OCI-M1 (cell line): ENCODE measurements at regions not wholly inside any gene's neighbourhood (a gene's known extent, or its start where the extent isn't known, plus 50 kb on each side); places are given as distances from the start of the nearest gene placed in this dataset.

Source experiments
- DNase-seq: peaks from one replicate; lab custom pipeline; 2025; lab: John Stamatoyannopoulos, UW

DNA sequence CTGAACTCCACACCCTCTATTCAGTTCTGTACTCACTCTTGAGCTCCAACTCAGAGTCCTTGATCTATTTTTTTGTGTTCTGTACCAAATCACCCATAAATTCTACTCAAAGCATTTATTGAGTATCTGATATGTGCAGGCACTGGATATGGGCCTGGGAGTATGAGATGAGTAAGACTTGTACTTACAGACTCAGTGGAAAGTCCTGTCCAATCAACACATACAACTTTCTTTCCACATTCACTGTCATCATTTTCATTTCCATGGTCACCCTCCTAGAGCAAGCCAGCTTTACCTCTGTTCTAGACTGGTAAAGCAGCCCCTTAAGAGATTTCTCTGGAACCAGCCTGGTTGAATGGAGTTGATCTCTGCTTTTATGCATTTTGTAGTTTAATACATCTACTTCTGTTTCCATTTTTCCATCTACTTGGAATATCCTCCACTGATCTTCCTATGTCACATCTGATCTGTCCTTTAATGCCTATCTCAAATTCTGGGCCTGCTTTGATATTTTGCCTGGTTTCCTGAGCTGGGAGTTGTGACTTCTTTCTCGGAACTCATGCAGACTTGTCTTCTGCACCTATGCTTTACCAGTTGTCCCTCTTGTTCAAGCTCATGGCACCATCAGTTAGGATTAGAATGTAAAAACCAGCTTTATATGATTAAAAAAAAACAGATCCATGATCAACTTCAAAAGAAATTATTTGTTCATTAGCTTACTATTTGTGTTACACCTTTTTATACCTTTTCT, 96.9 kb upstream of the GLS start:
- no peak for DNase-seq

DNA sequence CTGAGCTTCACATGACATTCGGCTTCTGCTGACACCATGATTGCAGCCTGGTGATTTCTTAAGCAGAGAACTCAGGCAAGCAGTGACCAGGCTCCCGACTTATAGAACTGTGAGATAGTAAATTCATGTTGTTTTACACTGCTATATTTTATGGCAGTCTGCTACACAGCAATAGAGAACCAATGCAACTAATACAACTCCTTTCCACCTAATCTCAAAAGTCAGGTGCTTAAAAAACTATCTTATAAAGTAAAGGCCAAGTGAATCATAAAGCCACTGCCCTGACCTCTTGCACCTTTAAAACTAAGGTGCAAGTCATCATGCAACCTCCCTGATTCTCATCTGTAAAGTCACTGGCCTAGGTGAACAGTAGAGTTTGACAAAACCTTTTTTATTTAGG, 95.3 kb upstream of the GLS start:
- DNase-seq: no peak

DNA sequence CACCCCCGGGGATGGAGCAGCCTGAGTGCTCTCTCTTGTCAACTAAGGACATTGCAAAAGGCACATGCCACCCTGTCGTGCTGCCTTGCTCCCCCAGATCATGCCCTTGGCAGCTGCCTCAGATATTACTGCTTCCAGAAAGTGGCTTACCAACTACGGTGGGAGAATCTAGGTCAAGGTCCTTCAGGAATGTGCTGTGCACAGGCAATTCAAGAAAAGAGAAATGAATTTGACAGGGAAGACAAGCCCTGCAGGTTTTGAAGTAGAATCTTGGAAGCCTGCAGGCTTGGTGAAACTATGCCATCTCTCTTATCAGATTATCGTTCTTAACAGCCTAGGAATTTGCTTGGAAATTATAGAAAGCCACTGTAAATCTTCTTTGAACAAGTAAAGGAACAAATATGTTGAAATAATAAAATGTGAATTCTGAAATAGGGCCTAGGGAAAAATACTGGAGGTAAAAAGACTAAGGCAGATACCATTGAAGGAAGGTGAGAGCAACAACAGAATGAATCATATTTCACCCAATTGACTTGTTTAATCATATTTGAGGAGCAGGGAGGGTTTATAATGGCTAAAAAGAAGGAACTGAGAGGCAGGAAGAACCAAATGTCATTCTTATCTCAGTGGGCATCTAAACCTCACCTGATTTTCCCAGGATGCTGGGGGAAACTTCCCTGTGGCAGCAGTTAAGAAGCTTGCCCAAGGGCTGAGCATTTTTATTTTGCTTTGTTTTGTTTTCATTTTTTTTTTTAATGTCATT, 94.0 kb upstream of the GLS start:
- no peak for DNase-seq

DNA sequence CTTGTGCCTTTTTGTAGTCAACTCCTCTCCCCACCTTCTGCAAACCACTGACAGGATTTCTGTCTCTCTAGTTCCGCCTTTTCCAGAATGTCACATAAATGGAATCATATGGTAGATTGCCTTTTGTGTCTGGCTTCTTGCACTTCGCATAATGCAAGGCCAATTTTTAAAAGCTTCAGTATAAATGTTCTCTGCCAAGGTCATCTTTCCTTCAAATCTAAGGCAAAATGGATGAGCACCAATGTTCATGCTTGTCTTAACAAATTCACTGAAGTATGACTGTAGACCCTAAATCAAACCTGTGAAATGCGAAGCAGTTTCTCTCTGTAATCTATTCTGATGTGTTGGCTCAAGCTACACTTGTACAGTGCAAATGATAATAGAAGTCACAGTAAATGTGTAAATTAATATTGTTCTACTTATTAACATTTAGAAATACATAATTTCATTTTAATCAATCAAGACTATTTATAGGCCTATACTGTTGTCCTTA, 92.8 kb upstream of the GLS start:
- DNase-seq: no peak

DNA sequence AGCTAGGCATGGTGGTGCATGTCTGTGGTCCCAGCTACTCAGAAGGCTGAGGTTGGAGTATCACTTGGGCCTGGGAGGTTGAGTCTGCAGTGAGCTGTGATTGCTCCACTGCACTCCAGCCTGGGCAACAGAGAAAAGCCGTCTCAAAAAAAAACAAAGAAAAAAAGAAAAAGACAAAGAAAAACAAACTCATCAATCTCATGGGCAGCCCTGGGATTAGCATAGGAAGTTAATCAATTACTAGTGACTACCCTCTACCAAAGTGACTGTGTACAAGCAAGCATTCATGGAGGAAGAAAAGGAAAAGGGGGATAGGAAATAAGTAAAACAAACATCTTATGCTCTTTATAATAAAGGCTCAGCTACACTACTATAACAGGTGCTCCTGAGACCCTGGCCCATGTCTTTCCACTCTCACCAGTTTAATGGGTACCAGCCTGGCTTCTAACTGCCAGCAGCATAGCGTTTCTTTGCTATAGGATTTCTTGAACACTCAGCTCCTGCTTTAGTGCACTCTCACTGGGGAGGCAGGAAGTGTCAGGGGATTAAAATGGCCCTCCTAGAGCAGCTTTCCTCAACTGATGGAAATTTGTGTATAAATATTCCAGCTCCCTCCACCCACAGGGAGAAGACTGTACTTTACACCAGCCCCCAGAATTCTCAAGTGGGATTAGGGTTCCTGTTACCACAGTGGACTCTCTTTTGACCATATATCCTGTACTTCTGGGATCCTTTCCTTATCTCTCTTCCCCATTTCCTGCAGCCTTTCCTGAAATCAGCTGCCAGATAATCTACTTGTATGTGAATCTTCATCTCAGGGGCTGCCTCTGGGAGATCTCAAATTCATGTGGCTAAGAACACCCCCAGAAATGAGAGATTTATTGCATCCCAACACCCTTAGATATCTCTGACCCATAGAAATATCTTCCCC, 91.3 kb upstream of the GLS start:
- DNase-seq: no peak

DNA sequence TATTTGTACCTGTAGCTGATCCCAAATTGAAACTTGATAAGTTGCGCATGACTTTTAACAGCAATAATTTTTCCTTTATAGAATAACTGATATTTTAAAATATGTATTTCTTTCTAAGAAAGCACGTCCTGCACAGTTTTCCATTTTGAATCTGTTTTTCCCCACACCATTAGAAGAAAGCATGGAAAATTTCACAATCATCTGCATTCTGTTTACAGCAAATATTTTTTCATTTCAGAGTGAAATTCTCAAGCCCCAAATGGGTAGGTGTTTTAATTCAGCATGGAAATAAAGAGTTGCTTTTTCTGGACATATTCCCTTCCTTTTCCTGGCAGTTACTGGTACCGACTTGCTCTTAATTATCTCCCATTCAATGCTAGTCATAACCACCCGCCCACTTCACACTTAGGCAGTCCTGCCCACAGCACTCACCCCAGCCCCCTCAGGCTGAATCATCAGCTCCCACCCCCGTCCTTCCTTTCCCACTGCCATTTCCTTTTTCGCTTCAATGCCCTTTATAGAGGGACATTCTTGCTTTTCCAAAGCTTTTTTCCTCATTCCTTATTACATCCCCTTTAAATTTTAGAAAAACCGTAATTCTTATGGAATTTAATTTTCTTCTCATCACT, 89.2 kb upstream of the GLS start:
- DNase-seq: peak; percentile 40

DNA sequence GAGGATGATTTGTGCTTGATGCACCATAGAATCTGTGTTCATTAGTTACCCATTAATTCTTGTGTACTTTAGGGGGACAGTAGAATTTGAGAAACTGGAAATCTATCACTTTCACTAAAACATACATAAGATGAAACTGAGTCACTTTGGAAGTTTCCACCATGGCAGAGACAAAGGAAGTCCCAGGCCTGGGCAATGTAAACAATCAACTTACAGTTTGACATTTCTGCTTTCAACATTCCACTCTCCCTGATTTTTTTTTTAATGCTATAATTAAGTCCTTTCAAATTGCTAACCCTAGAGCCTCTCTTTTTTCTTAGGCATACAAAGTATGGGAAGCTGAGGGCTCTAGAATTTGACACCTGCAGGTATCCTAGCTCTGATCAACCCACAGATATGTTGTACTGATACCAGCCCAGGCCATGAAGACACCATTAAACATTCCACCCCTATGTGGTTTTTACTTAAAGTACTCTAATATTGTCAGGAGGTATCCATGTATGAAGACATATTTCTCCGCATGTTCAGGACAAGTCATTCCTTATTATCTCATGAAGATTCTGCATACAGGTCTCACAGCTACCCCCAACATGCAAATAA, 88.5 kb upstream of the GLS start:
- DNase-seq: no peak

DNA sequence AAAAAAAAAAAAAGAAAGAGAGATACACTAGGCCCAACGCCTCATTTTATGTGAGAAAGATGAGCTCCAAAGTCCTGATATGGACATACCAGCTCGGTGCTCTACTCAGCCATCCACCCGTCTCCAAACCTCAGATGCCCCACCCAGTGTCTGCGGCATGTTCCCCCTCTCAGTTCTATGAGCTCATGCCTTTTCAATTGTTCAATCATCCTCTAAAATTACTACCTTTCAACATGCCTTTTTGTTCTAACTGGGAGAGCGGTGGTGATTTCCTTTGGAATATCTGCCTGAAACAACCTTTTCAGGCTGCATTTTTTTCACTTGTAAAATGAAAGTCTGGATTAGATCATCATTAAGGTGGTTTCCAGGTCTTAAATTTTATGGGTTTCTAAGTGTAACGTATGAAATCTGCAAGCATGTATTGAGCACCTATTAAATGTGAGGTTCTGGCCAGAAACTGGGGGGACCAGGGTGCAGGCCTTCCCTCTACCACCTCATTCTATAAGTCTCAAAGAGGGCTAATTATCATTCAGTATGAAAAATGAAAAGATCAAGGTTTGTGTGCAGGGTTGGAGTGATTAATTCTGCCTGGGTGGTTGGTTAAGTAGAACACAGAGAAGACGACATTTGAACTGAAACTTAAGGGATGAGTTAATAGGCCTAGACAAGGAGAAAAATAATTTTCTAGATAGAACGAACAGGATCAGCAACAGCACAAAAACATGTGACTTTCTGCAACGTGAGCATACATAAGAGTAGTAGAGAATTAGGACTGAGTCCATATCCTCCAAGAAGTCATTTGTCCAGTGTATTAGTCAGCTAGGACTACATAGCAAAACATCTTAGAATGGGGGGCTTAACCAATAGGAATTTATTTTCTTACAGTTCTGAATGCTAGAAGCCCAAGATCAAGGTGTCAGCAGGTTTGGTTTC, 87.4 kb upstream of the GLS start:
- no peak for DNase-seq

DNA sequence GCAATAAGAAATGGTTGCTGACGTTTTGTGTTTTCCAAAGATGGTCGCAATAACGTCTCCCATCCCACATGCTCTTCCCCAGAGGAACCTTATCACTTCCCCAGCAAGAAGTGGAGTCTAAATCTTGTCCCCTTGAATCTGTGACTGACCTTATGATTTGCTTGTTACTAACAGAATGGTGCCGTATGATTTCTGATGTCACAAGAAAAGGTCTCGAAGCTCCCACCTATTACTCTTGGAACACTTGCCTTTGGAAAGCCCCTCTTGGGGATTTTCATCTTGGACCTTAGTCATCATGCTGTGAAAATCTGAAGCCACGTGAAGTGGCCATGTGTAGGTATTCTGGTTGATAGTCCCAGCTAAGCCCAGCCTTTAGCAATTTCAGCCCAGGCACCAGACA, 86.2 kb upstream of the GLS start:
- DNase-seq: no peak

DNA sequence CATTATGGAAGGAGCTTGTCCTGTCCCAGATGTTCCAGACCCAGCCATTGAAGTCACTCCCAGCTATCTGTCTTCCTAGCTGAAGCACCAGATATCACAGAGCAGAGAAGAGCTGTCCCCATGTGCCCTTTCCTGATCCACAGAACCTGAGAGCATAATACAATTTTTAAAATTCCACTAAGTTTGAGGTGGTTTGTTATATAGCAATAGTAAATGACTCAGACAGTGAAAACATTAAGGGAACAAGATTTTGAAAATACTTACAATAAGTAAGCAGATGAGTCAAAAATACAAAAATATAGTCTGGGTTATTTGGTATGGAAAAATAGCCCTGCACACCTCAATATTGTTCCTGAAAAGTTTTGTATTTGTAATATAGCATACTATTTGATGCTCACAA, 85.8 kb upstream of the GLS start:
- DNase-seq: no peak

DNA sequence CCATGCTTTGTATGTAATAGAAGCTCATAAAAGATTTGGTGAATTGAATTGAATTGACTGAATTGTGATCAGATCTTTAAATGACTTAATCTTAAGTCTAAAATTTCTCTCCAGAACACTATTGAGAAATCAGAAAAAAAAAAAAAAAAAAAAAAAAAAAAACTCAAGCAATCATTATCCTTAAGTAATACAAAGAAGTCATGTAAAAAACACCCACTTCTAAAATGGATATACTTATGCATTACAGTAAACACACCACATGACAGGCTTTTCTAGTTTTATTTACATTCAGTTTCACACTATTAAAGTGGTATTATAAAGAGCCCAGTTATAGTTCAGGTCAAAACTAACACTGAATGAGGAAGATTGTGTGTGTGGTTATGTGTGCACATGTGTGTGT, 84.9 kb upstream of the GLS start:
- no peak for DNase-seq

DNA sequence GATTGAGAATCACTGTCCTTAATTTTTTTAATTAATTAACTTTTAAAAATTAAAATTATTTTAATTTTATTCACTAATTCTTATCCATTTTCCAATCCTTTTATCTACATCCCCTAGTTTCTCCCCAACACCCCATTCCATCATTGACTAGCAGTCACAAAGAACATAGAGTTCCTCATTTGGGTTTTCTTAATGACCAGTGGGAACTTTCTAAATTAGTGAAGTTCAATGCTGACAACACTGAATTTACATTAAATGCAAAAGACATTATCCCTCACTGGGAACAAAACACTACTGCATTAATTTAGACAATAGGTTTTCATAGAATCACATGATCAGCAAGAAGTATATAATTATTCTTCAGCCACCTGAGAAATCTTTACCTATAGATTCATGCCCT, 80.6 kb upstream of the GLS start:
- no peak for DNase-seq

DNA sequence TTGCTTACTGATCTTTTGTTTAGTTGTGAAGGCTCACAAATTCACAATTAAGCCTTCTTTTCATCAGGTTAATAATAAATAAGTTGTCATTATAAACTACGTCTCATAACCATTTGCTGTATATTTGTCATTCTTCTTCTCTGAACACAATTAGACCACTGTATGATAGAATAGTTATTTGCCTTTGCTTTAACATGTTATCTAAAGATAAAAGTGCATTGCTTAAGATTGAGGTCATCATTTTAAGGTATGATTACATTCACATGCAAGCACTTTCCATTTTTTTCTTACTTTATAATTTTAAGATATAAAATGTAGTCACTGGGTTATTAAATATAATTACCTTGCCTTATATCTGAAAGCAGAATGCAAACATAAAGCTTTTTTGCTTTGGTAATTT, 80.1 kb upstream of the GLS start:
- no peak for DNase-seq

DNA sequence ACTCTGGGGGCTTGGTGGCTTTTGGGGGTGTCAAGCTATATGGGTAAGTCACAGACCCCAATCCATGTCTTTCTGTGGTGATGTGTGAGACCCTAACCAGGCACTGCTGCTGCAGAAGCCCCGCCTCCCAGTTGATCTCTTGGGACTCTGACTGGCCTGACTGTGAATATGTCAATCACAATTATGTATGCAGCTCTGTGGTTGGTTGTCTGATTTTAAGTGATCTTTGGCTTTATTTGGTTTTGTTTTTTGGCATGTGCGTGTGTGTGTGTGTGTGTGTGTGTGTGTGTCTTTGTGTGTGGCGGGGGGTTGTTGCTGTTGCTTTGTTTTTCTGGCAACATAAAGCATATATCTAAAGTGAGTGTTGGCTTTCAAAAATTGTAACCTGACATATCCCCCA, 78.5 kb upstream of the GLS start:
- DNase-seq: peak; percentile 17

DNA sequence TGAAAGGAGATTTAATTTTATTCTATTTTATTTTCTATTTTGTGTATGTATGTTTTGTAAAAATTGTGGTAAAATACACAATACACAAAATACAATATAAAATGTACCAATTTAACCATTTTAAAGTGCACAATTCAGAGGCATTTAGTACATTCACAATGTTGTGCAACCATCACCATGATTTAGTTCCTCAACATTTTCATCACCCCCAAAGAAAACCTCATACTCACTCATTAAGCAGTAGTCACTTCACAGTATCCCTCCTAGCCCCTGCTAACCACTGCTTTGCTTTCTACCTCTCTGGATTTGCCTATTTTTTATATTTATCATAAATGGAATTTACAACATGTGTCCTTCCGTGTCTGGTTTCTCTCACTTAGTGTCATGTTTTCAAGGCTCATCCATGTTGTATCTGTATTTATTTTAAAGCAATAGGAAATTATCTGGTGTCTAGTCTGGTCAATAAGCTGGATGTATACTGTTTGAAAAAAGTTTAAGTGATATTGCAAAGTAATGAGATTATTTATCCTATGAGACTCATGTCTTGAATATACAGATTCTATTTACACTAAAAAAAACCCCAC, 77.9 kb upstream of the GLS start:
- DNase-seq: no peak

DNA sequence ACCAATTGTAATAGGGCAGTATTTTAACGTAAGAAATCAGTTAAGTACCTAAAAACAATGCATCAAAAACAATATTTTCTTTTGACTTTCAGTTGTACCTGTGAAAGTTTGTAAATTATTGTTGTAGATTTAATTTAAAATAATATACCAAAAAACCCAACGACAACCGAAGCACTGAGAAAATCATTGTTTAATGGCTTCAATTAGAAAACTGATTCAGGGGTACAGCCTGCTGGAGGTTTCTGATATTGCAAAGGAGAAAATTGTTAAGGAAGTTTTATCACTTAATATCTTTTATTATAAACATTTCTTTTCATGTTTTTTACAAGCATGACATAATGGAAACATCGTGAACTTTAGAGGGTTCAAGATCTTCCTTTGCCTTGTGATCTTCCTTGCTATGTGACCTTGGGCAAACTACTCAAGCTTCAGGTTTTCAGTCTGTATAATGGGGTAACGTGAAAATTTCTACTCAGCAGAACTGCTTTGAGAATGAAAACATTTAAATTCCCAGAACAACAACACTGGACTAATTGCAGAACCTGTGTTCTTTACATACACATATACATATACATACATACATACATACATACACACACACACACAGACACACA, 76.3 kb upstream of the GLS start:
- peak; percentile 26 for DNase-seq

DNA sequence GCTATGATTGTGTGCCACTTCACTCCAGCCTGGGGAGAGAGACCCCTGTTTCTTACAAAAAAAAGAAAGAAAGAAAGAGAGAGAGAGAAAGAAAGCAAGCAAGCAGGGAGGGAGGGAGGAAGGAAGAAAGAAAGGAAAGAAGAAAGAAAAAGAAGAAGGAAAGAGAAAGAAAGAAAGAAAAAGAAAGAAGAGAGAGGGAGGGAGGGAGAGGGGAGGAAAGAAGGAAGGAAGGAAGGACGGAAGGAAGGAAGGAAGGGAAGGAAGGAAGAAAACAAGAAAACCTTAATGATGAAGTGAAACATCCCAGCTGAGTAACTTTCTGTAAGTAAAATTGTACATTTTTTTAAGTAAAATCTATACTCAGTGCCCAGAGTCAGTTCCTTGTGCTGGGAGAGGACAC, 75.5 kb upstream of the GLS start:
- DNase-seq: no peak

DNA sequence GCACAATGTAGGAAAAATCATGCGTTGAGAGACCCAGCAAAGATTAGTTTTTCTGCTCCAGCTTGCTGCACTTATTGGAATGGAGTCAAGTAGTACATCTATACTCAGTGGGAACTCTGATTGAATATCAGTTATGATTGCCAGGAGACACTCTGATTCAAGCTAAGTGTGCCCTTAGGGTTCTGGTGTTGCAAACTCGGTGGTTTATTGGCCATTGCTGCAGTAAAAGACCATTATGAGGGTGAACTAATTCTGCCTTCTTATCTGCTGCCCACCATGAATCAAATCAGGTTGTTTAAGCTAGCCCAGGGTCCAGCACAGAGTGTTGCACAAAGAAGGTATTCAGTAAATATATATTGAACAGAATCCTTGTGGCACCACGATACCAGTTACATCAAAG, 74.8 kb upstream of the GLS start:
- DNase-seq: no peak

DNA sequence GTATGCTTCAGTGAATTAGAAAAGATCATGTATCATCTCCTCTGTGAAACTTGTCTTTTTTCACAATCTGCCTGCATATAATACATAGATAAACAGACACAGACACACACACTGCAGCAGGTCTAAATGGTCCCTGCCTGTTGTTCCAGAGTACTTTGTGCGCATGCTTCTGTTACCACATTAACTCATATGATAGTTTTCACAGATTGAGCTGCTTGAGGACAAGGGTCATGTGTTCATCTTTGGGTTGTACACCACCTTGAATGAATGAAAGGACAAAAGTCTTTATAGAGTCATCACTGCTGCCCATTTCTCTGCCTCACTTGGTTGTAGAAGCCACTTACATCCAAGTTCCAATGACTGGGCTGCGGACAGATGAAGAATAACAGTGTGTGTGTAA, 72.7 kb upstream of the GLS start:
- DNase-seq: no peak
